ENCODE measurements at regions not wholly inside any gene's neighbourhood (a gene's known extent, or its start where the extent isn't known, plus 50 kb on each side); places are given as distances from the start of the nearest gene placed in this dataset.
"Not testable (repeated sequence)": the region's sequence is repeated elsewhere in the genome, so short reads cannot be mapped to it uniquely, and the experiment has no call there.

GRCh38 chr6:5873976-5874375, 132.7 kb downstream of the NRN1 start:
- TF ChIP-seq CTCF, POLR2A, EP300 (IDR thresholded peaks at IDR 0.05): not testable (repeated sequence)

Data from ovary (tissue), 3 donors.